HG02938 (cell line): ENCODE measurements at regions not wholly inside any gene's neighbourhood (a gene's known extent, or its start where the extent isn't known, plus 50 kb on each side); places are given as distances from the start of the nearest gene placed in this dataset.

ENCODE experiments used
- ATAC-seq: cut with Tn5 transposase; IDR thresholded peaks from one replicate; pipeline ENCODE4 v1.9.1; 2021; ENCODE audit warnings: mild to moderate bottlenecking, moderate library complexity; ENCODE audit not compliant: unreplicated experiment

GRCh38 chr2:217060951-217061547 is 201.2 kb upstream of the TNP1 start:
- ATAC-seq, result no peak

- no peak for ATAC-seq
These were observed 200.7 kb upstream of the TNP1 start for GRCh38 chr2:217060516-217060915.

- ATAC-seq, result no peak
These were observed 199.2 kb upstream of the TNP1 start for GRCh38 chr2:217058791-217059755.

GRCh38 chr2:217057773-217058172 is 197.9 kb upstream of the TNP1 start:
- ATAC-seq, result no peak

GRCh38 chr2:217055624-217056023 is 195.8 kb upstream of the TNP1 start:
- no peak for ATAC-seq

GRCh38 chr2:217054791-217055190 is 194.9 kb upstream of the TNP1 start:
- ATAC-seq, result no peak

- no peak for ATAC-seq
These were observed 193.2 kb upstream of the TNP1 start for GRCh38 chr2:217052856-217053577.

- ATAC-seq, result no peak
These were observed 191.6 kb upstream of the TNP1 start for GRCh38 chr2:217051416-217051815.

- no peak for ATAC-seq
These were observed 190.1 kb upstream of the TNP1 start for GRCh38 chr2:217049956-217050355.

GRCh38 chr2:217049422-217049821 is 189.6 kb upstream of the TNP1 start:
- no peak for ATAC-seq

- ATAC-seq, result no peak
These were observed 188.9 kb upstream of the TNP1 start for GRCh38 chr2:217048730-217049129.

- ATAC-seq, result no peak
These were observed 187.8 kb upstream of the TNP1 start for GRCh38 chr2:217047631-217048030.

- ATAC-seq, result no peak
These were observed 187.3 kb upstream of the TNP1 start for GRCh38 chr2:217047209-217047608.

GRCh38 chr2:217045700-217046475 is 186.0 kb upstream of the TNP1 start:
- ATAC-seq, result no peak

GRCh38 chr2:217040099-217040498 is 180.2 kb upstream of the TNP1 start:
- no peak for ATAC-seq

GRCh38 chr2:217038001-217038400 is 178.1 kb upstream of the TNP1 start:
- no peak for ATAC-seq

GRCh38 chr2:217037353-217037752 is 177.5 kb upstream of the TNP1 start:
- ATAC-seq, result no peak

- no peak for ATAC-seq
These were observed 176.1 kb upstream of the TNP1 start for GRCh38 chr2:217035967-217036366.

- no peak for ATAC-seq
These were observed 173.3 kb upstream of the TNP1 start for GRCh38 chr2:217033186-217033585.

- ATAC-seq, result no peak
These were observed 171.6 kb upstream of the TNP1 start for GRCh38 chr2:217031445-217031844.

- no peak for ATAC-seq
These were observed 170.2 kb upstream of the TNP1 start for GRCh38 chr2:217030081-217030480.
